Esophagus mucosa (tissue), 1 donor: ENCODE measurements at regions not wholly inside any gene's neighbourhood (a gene's known extent, or its start where the extent isn't known, plus 50 kb on each side); places are given as distances from the start of the nearest gene placed in this dataset.

Experiments
- ATAC-seq: fragments of 200-7000 bp; cut with Tn5 transposase; one replicate; pipeline ENCODE4 v1.9.1; 2020
- donor health status: DM: yes; HTN: yes; CAD: no.

DNA sequence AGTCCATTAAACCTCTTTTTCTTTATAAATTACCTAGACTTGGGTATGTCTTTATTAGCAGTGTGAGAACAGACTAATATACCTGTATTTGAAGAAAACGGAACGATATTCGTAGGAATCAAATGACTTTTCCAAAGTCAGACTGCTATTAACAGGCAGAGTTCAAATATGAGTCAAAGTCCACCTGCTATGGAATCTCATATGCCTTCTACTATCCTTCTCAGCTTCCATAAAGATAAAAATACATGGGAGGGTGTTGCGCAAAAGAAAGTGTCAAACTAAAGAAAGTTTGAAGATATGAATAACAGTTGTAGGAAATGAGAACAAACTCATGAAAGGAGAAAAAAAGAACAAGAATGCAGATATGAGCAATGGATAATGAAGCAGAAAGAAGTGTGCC is 704.6 kb downstream of the EFNB2 start:
- ATAC-seq: no peak

- ATAC-seq: no peak
These were observed 708.2 kb downstream of the EFNB2 start for GRCh38 chr13:105827111-105827809.

- peak; percentile 50 for ATAC-seq
These were observed 710.4 kb downstream of the EFNB2 start for GRCh38 chr13:105825071-105825470.

DNA sequence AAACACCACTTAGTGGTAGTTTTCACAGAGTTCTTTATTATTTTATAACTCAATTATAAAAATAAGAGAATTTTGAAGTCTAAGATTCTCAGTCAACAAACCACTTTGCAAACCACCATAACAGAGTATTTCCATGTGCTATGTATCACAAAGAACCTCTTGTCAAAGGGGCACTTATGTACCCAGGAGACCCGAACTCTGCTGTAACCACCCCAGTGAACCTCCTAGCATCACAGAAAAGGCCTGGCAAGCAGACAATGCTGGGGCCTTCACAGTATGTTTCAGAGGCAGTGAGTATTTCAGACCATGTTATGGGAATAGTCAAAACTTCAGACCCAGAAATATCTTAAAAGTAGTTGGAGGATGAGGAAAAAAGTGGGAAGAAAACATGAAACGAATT is 714.1 kb downstream of the EFNB2 start:
- ATAC-seq: no peak

DNA sequence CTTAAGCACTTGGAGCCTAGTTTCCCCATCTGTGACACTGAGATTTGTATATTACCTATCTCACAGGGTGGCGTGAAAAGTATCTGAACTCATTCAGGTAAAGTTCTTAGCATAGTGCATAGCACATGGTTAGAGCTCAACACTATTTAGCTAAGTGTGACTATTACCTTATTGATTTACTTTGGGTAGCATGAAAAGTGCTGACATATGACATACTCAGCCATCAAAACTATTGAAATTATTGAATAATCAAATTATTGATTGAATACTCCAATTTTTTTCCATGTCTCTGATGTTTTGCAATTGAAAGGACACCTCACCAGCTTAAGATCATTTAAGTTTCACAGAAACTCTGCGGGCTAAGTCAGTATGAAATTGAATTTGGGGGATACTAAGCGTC is 715.0 kb downstream of the EFNB2 start:
- no peak for ATAC-seq

GRCh38 chr13:105817498-105817897 is 718.0 kb downstream of the EFNB2 start:
- ATAC-seq: no peak

DNA sequence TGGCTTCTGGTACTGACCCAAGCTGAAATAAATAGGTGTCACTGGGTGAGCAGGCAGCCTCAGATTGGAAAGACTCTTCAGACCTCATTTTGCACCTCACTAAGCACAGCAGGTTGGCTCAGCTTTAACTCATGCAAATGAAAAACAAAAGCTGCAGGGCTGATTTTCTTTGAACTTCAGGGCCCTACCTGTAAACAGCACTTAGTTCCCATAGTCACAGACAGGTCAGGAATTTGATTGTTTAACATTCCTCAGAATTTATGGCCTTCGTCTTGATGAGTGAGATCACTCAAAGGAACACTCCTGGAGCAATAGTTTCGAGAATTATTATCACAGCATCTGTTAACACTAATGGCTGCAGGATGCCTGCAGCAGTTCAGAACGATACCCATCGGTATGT is 718.5 kb downstream of the EFNB2 start:
- ATAC-seq: no peak

DNA sequence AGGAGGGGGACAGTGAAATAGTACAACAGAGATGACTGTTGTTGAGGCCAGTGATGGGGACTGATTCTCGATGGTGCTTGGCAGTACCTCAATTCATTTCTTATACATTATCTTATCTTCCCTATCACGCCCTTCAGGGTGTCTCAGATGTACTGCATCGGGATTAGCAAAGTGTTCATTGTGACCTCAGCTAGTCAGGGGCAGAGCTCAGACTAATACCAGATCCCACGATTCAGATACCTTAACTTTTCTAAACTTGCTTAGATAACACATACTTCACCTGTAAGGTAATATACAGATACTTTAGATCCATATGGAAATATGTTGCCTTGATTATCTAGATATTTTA is 720.6 kb downstream of the EFNB2 start:
- ATAC-seq: peak; percentile 24

DNA sequence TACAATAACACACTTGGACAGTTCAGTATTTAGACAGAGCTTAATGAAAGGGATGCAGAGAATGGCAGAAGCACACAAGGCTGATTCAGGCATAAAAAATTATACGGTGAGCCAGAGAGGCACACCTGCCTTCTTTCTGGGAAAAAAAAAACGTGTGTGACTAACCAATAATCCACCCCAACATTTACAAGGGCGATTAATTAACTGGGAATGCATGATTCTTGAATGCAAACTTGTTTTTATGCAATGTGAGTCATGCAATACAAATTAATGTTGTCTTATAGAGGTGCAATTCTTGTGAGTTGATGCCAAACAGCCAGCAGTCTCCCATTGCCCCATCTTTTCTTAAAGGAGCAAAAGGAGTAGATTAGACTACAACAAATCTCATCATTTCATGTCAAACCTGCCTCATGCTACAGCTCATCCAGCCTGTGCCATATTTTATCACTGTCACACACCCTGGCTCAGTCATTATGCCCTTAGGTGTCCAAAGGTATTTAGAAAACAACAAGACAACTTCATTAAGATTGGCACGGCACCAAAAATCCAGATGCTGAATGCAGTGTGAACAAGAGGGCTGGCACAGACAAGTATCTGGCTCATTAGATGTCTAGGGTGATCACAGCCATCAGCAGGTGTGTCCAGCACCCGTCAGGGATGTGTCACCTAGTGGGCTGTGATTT is 721.1 kb downstream of the EFNB2 start:
- peak; percentile 93 for ATAC-seq

DNA sequence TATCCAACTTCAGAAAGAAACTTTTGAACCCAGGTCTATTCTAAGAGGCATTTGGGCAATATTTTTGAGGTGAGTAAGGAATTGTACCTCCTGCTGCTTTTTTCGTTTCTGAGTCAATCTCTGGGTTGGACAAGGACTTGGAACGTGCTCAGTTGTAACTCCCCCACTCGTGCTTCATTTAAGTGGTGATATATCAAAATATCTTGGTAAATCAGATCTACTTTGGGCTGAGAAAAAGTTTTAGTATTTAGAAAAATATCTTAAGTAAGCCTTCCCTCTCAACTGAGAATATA is 728.9 kb downstream of the EFNB2 start:
- ATAC-seq: no peak

DNA sequence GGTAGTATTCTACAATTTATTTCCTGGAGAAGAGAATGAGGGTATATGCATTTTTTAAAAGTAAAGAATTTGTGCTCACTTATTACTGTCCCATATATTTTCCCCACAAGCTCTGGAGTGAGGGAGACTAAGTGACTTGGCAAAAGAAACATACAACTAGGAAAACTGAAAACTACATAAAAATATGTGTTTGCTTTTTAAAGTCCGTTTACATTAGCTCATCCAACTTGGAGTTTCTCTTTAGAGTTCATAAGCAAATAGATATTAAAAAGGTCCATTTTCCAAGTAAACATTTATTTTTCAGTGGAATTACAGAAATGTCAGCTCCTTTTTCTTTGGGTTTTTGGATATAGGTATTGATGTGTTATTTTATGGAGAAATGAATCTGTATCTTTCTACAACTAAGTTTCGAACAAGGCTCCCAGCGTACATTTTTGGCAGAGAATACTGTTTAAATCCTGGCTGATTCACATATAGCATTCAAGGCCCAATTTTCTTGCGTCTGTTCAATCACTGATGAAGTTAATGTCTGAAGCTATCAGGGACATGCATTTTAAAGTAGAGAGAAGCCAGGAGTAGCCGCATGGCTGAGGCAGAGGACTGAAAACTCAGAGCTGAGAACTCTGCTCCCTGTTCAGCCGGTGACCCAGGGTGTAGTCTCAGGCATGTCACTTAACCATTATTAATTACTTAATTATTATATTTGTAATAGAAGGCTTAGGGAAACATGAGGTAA is 729.4 kb downstream of the EFNB2 start:
- ATAC-seq: peak; percentile 77

DNA sequence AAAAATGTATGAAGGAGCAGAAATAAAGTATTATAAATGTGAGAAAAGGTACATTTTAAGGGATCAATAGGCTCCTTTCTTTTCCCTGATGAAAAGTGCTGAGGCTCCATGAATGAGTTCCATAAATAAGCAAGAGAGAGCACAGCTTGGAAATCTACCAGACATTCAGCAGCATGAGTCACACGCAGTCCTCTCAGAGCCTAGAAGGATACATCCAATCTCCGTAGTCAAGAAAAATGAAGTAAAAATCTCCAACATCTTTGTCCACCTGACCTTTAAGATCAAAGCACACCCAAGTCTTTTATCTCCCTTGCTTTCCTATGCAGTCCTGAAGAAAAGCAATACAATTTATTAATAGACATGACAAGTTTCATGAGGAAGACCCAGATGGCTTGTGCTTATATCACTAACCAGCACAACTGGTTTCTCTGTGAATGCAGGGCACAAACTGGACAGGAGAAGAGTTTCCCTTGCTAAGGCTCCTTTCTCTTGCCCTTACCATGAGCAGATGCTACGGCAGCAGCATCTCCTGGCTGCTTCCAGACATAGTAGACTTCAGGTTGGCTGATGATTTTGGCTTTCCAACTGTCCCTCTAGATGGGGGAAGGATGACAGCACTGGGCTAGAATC is 730.8 kb downstream of the EFNB2 start:
- ATAC-seq: peak; percentile 72

- no peak for ATAC-seq
These were observed 736.3 kb downstream of the EFNB2 start for GRCh38 chr13:105799155-105799554.

DNA sequence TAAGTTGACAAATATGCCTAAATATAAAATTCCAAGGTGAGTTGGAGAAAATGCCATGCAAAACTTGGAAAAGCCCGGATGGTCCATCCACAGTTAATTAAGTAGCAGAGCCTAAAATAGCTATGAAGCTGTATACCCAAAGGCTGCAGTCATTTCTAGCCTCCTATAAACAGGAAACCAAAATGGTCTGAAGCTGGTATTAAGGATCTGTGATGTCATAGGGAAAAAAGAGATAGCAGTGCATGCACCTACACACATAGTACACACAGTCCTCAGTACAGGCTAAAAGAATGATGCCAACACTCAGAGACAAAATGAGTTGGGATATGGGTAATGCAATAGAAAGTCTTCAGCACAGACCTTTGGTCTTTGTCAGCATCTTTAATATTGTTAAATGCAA is 736.9 kb downstream of the EFNB2 start:
- no peak for ATAC-seq

- ATAC-seq: no peak
These were observed 739.4 kb downstream of the EFNB2 start for GRCh38 chr13:105796081-105796480.

DNA sequence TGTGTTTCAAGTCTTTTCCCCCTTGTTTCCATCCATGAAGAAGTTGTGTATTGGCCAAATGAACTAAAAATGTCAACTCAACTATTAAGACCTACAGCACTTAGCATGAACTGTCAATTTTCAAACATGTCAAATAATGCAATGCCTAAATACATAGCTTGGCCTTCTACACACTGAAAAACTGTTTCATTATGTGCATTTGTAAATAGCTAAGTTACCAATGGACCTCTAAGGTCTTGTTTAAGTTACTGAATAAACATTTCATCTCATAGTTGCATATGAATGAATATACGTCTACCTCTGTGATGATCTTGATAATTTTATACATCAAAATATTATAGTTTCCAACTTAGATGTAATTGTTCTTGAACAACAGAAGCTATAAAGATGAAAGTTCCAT is 744.5 kb downstream of the EFNB2 start:
- ATAC-seq: no peak

DNA sequence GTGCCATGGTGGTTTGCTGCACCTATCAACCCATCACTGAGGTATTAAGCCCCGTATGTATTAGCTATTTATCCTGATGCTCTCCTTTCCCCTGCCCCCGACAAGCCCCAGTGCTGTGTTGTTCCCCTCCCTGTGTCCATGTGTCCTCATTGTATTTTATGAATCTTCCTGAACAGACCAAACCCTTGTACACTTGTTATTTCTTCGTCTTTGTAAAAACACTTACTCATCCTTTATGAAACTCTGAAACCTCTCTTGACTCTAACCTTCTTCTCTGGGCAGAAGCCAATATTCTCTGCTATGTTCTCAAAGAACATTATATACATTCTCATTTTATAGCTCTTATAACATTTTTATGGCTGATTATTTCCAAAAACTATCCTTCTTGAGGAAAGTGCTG is 746.9 kb downstream of the EFNB2 start:
- no peak for ATAC-seq

DNA sequence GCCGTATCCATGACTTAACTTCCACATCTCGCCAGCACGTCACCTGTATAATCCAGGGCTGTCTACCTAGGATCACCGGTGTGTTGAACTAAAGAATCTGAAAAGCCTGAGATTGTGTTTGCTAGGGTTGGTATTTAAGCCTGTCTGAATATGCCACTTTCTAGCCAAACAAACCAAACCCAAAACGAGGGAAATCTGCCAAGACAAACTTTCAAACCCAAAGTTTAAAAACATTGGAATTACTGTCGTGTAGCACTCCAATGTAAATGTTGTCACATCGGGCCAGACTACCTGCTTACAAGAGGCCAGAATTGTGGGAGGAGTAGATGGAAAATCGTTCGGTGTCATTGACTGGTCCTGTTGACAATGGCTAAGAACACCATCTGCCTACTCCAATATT is 747.8 kb downstream of the EFNB2 start:
- no peak for ATAC-seq

- no peak for ATAC-seq
These were observed 750.0 kb downstream of the EFNB2 start for GRCh38 chr13:105785436-105785835.

DNA sequence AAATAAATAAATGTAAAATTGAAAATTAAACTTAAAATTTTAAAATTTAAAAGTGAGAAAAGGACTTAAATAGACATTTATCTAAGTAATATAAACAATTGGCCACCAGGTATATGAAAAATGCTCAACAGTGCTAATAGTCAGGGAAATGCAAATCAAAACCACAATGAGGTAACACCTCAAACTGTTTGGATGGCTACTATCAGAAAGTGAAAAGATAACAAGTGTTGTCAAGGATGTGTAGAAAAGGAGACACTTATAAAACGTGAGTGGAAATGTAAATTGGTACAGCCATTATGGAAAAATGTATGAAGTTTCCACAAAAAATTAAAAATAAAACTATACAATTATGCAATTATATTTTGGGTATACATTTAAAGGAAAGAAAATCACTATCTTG is 752.2 kb downstream of the EFNB2 start:
- ATAC-seq: no peak

DNA sequence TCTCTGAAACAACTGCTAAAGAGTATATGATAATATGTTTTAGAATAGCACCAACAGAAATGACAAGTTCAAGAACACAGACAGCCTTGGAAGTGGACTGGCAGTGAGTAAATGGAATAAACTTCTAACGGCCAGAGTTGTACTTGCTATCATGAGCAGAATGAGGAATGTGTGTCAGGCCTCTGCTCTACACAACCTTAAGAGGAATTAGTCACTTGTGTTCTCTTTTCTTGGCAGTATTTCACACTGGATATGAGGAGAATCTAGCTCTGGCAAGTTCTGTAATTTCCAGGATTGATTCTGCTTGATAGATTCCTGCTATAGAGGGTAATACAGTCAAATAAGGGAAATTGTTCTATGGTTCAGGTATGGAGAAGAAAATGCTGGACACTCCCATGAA is 757.3 kb downstream of the EFNB2 start:
- no peak for ATAC-seq

DNA sequence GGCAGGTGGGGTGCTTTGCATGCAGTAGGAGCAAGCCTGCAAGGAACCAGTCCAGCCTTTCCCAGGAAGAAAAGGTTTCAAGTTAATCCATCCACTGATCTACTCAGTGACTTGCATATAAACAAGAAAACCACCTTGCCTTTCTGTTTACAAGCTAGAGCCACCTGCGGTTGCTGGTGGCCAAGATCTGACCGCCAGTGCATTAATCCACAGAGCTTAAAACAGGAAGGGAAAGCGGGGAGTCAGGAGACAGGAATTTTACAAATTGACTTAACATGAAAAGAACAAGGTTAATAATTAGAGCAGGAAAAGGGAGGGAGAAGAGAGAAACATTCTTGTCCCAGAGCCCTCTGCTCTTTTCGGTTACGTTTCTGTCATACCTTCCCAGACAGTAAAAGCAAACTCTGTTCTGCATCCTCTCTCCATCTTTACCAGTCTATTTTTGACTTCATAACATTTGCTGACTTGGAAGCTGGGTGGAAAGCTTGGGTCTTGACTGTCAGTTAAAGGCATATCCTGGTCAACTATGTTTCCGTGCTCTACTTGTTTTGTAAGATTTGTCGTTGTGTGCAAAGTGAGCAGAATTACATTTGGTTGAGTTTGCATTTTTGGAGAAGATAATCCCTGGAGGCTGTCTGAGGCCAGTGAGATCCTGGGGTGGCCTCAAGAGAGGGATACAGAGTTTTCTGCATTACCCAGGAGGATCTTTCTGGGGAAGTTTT is 760.6 kb downstream of the EFNB2 start:
- ATAC-seq: no peak
